Trophoblast cell (in vitro differentiated cells and primary cell): ENCODE measurements at regions not wholly inside any gene's neighbourhood (a gene's known extent, or its start where the extent isn't known, plus 50 kb on each side); places are given as distances from the start of the nearest gene placed in this dataset.

Experiments
- DNase-seq, 2 donors: peaks; one replicate each; pipeline ENCODE4 v3.0.0-alpha.2; 2016
- H2AFZ ChIP-seq: 2 replicates; pipeline ENCODE4 v1.6.1; 2013; ENCODE audit warnings: low read length, moderate library complexity, mild to moderate bottlenecking; ENCODE audit not compliant: insufficient read depth, poor library complexity
- H2AK5ac ChIP-seq: 2 replicates; pipeline ENCODE4 v1.6.1; 2013; ENCODE audit warnings: mild to moderate bottlenecking, low read length
- H2BK120ac ChIP-seq: 2 replicates; pipeline ENCODE4 v1.6.1; 2013; ENCODE audit warnings: low read length, mild to moderate bottlenecking, moderate library complexity; ENCODE audit not compliant: insufficient read depth, poor library complexity
- H2BK12ac ChIP-seq: 2 replicates; pipeline ENCODE4 v1.6.1; 2013; ENCODE audit warnings: mild to moderate bottlenecking, low read length, moderate library complexity
- H2BK5ac ChIP-seq: 2 replicates; pipeline ENCODE4 v1.6.1; 2013; ENCODE audit warnings: low read length, low read depth, moderate library complexity, mild to moderate bottlenecking; ENCODE audit not compliant: poor library complexity
- H3K14ac ChIP-seq: 2 replicates; pipeline ENCODE4 v1.6.1; 2013; ENCODE audit warnings: mild to moderate bottlenecking, low read length
- H3K18ac ChIP-seq: 2 replicates; pipeline ENCODE4 v1.6.1; 2013; ENCODE audit warnings: mild to moderate bottlenecking, low read length
- H3K23ac ChIP-seq: 2 replicates; pipeline ENCODE4 v1.6.1; 2013; ENCODE audit warnings: low read length
- H3K27ac ChIP-seq: 2 replicates; pipeline ENCODE4 v1.5.1; 2013; ENCODE audit warnings: low read depth, mild to moderate bottlenecking, inconsistent platforms, low read length, moderate library complexity
- H3K27me3 ChIP-seq: 2 replicates; pipeline ENCODE4 v1.6.1; 2013; ENCODE audit warnings: inconsistent platforms, mild to moderate bottlenecking, low read length, moderate library complexity; ENCODE audit not compliant: insufficient read depth
- H3K36me3 ChIP-seq, 2 experiments: 1 replicate in 1 of 2; 2 replicates in 1 of 2; pipeline ENCODE4 v1.6.1; 2013; ENCODE audit warnings: low read length in 2 of 2, mild to moderate bottlenecking in 2 of 2, moderate library complexity in 1 of 2; ENCODE audit not compliant: insufficient read depth in 2 of 2, control insufficient read depth in 1 of 2
- H3K4ac ChIP-seq: 2 replicates; pipeline ENCODE4 v1.6.1; 2013; ENCODE audit warnings: low read depth, mild to moderate bottlenecking, low read length, moderate library complexity
- H3K4me1 ChIP-seq, 2 experiments: 1 replicate in 1 of 2; 2 replicates in 1 of 2; pipeline ENCODE4 v1.6.1; 2013; ENCODE audit warnings: low read length in 2 of 2, mild to moderate bottlenecking in 2 of 2, moderate library complexity in 1 of 2; ENCODE audit not compliant: insufficient read depth in 2 of 2, control insufficient read depth in 1 of 2
- H3K4me2 ChIP-seq: 2 replicates; pipeline ENCODE4 v1.6.1; 2013; ENCODE audit warnings: inconsistent platforms, mild to moderate bottlenecking, low read length, moderate library complexity
- H3K4me3 ChIP-seq: 2 replicates; pipeline ENCODE4 v1.5.1; 2013; ENCODE audit warnings: mild to moderate bottlenecking, low read depth, low read length, inconsistent platforms
- H3K79me1 ChIP-seq: one replicate; pipeline ENCODE4 v1.6.1; 2013; ENCODE audit warnings: low read length
- H3K79me2 ChIP-seq: 2 replicates; pipeline ENCODE4 v1.6.1; 2013; ENCODE audit warnings: low read length, mild to moderate bottlenecking; ENCODE audit not compliant: control insufficient read depth, insufficient read depth, poor library complexity
- H3K9ac ChIP-seq: 2 replicates; pipeline ENCODE4 v1.6.1; 2013; ENCODE audit warnings: mild to moderate bottlenecking, low read length
- H3K9me3 ChIP-seq: 2 replicates; pipeline ENCODE4 v1.6.1; 2013; ENCODE audit warnings: low read depth, mild to moderate bottlenecking, control low read depth, inconsistent platforms, low read length; ENCODE audit not compliant: insufficient read depth
- H4K12ac ChIP-seq: 2 replicates; pipeline ENCODE4 v1.6.1; 2013; ENCODE audit warnings: low read depth, mild to moderate bottlenecking, low read length, moderate library complexity
- H4K8ac ChIP-seq: 2 replicates; pipeline ENCODE4 v1.6.1; 2013; ENCODE audit warnings: low read depth, mild to moderate bottlenecking, low read length, moderate library complexity
- H4K91ac ChIP-seq: one replicate; pipeline ENCODE4 v1.6.1; 2013; ENCODE audit warnings: low read depth, mild to moderate bottlenecking, low read length, moderate library complexity
- WGBS: extraction: QIAGEN DNeasy Blood & Tissue Kit; methylation state at CpG from one replicate; pipeline ENCODE4 v1.1.7; 2013; ENCODE audit warnings: missing lambda C conversion rate; ENCODE audit not compliant: insufficient read length, insufficient coverage; ENCODE audit errors: extremely low coverage; 5-methylcytosine and 5-hydroxymethylcytosine counted together

DNA sequence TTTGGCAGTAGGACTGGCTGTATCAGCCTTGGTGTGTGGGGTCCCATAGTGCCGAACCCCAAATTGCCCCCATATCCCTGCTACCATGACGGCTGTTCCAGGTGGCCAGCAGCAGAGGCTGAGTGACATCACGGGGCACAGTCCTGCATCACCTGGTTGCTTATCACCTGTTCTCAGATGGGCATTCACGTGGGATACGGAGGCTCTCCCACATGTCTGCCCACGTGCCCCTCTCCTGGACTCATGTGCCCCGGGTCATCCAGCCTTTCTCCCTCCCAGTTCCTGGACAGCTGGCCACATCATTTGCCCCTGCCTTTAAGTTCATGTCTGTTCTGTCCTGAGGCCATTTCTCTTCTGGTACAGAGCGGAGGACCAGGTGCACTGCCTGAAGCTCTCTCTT, 431.0 kb upstream of the B3GAT1 start:
- no peaks in the 10 kb centered on the region for H3K79me1 ChIP-seq
- no CpG with 5 or more reads among the region's 8 CpGs for WGBS
- H3K4me2 ChIP-seq: no peak overlapping the region
- no peaks in the 10 kb centered on the region for H3K79me2 ChIP-seq
- H3K36me3 ChIP-seq: no peaks in the 10 kb centered on the region
- no peak overlapping the region for H2BK120ac ChIP-seq
- H3K4me1 ChIP-seq: no peaks in the 10 kb centered on the region
- H4K12ac ChIP-seq: no peak overlapping the region
- H2AFZ ChIP-seq: no peak overlapping the region
- DNase-seq: no peak
- H3K9me3 ChIP-seq: peaks cover 4% of the 10 kb centered on the region
- no peak overlapping the region for H3K4me3 ChIP-seq
- no peaks in the 10 kb centered on the region for H3K27me3 ChIP-seq
- no peak overlapping the region for H4K91ac ChIP-seq
- H2AK5ac ChIP-seq: no peak overlapping the region
- H2BK5ac ChIP-seq: no peak overlapping the region
- H3K14ac ChIP-seq: no peak overlapping the region
- no peak overlapping the region for H3K9ac ChIP-seq
- H3K4ac ChIP-seq: no peak overlapping the region
- H4K8ac ChIP-seq: no peak overlapping the region
- no peak overlapping the region for H2BK12ac ChIP-seq
- no peak overlapping the region for H3K27ac ChIP-seq
- H3K18ac ChIP-seq: no peak overlapping the region
- H3K23ac ChIP-seq: no peak overlapping the region

DNA sequence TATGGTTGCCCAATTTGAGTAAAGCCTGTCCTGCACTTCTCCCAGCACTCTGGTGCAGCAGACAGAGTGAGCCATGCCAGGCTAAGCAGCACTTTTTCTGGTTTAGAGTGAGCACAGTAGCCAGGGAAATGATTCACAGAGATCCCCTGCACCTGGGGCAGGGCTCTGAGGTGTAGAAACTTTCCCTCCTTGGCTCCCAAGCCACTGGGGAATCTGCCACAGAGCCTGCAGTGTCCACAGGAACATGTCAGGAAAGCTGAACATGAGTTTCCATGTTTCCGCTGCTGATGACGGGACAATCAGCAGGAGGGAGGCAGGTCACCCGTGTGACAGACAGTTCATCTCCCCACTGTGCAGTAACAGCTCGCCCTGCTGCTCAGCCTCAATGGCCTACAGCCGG, 429.9 kb upstream of the B3GAT1 start:
- Histone ChIP-seq H3K4me2 (no peak overlapping the region), H3K9ac (no peak overlapping the region), H2BK120ac (no peak overlapping the region), H3K14ac (no peak overlapping the region), H3K27ac (no peak overlapping the region), H2BK5ac (no peak overlapping the region), H2AFZ (no peak overlapping the region), H4K91ac (no peak overlapping the region), H2AK5ac (no peak overlapping the region), H3K79me2 (no peaks in the 10 kb centered on the region), H3K4me3 (no peak overlapping the region), H3K9me3 (peaks cover 2% of the 10 kb centered on the region), H4K12ac (no peak overlapping the region), H3K79me1 (no peaks in the 10 kb centered on the region), H2BK12ac (no peak overlapping the region), H3K4ac (no peak overlapping the region), H3K18ac (no peak overlapping the region), H3K27me3 (no peaks in the 10 kb centered on the region), H3K23ac (no peak overlapping the region), H4K8ac (no peak overlapping the region), H3K4me1 (no peaks in the 10 kb centered on the region), H3K36me3 (no peaks in the 10 kb centered on the region)
- DNase-seq: no peak
- whole genome bisulfite sequencing: no CpG with 5 or more reads among the region's 5 CpGs

DNA sequence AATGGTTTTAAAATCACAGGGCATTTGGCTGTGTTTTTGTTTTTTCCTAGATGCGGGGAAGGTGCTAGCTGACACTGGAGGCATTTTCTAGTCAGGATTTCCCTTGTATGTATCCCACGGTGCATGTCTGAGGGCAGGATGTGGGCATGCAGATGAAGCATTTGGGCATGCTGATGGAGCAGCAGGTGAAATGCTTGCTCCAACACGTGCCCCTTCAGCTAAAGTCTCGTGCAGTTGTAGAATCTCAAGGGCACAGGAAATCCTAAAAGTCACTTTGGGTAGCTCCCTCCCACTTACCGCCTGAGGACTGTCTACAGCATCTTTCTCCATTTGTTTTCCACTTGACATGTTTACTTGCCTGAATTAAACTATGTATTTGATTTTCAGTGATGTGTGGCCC, 429.4 kb upstream of the B3GAT1 start:
- Histone ChIP-seq H2AFZ (no peak overlapping the region), H3K27me3 (no peaks in the 10 kb centered on the region), H4K8ac (no peak overlapping the region), H3K36me3 (no peaks in the 10 kb centered on the region), H3K4me3 (no peak overlapping the region), H3K14ac (no peak overlapping the region), H3K79me1 (no peaks in the 10 kb centered on the region), H3K4me2 (no peak overlapping the region), H3K9me3 (no peaks in the 10 kb centered on the region), H2BK120ac (no peak overlapping the region), H3K4ac (no peak overlapping the region), H3K18ac (no peak overlapping the region), H3K4me1 (no peaks in the 10 kb centered on the region), H3K23ac (no peak overlapping the region), H4K91ac (no peak overlapping the region), H2BK5ac (no peak overlapping the region), H2AK5ac (no peak overlapping the region), H3K9ac (no peak overlapping the region), H3K79me2 (no peaks in the 10 kb centered on the region), H2BK12ac (no peak overlapping the region), H4K12ac (no peak overlapping the region), H3K27ac (no peak overlapping the region)
- DNase-seq: no peak
- WGBS: no CpG with 5 or more reads among the region's 5 CpGs

DNA sequence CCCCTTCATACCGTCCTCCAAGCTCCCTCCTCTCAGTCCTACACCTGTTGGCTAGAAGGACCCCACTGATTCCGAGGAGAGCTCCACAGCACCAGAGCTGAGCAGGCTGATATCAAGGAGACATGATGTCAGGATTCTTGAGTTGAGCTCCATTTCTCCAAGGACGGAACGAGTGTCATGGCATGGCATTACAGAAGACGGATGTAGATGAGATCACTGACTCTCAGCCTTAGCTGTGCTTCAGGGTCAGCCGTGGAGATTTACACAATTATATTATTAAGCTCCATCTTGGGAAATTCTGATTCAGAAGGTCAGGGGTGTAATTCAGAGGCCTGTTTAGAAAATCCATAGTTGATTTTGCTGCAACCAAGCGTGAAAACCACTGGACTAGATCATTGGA, 428.9 kb upstream of the B3GAT1 start:
- Histone ChIP-seq H2BK12ac (no peak overlapping the region), H3K27me3 (no peaks in the 10 kb centered on the region), H4K91ac (no peak overlapping the region), H3K14ac (no peak overlapping the region), H3K9me3 (no peaks in the 10 kb centered on the region), H3K9ac (no peak overlapping the region), H3K4ac (no peak overlapping the region), H4K12ac (no peak overlapping the region), H3K79me1 (no peaks in the 10 kb centered on the region), H3K4me1 (no peaks in the 10 kb centered on the region), H3K27ac (no peak overlapping the region), H2AK5ac (no peak overlapping the region), H2BK5ac (no peak overlapping the region), H2BK120ac (no peak overlapping the region), H3K4me2 (no peak overlapping the region), H3K36me3 (no peaks in the 10 kb centered on the region), H3K23ac (no peak overlapping the region), H3K79me2 (no peaks in the 10 kb centered on the region), H2AFZ (no peak overlapping the region), H3K4me3 (no peak overlapping the region), H4K8ac (no peak overlapping the region), H3K18ac (no peak overlapping the region)
- no CpG with 5 or more reads among the region's 7 CpGs for WGBS
- no peak for DNase-seq
